HG02938 (cell line): ENCODE measurements at regions not wholly inside any gene's neighbourhood (a gene's known extent, or its start where the extent isn't known, plus 50 kb on each side); places are given as distances from the start of the nearest gene placed in this dataset.
"Not testable (repeated sequence)": the region's sequence is repeated elsewhere in the genome, so short reads cannot be mapped to it uniquely, and the experiment has no call there.

Experiments used
- ATAC-seq: cut with Tn5 transposase; IDR thresholded peaks from one replicate; pipeline ENCODE4 v1.9.1; 2021; ENCODE audit warnings: mild to moderate bottlenecking, moderate library complexity; ENCODE audit not compliant: unreplicated experiment

- no peak for ATAC-seq
Measured at GRCh38 chr5:130514984-130515690, 610.9 kb downstream of the CHSY3 start.

GRCh38 chr5:130502702-130503101 lies 598.4 kb downstream of the CHSY3 start:
- ATAC-seq: no peak

GRCh38 chr5:130501151-130501865 lies 597.0 kb downstream of the CHSY3 start:
- ATAC-seq: no peak

- not testable (repeated sequence) for ATAC-seq
Measured at GRCh38 chr5:130500495-130500894, 596.2 kb downstream of the CHSY3 start.

- no peak for ATAC-seq
Measured at GRCh38 chr5:130496215-130496614, 592.0 kb downstream of the CHSY3 start.

- ATAC-seq: no peak
Measured at GRCh38 chr5:130488252-130488651, 584.0 kb downstream of the CHSY3 start.

- ATAC-seq: no peak
Measured at GRCh38 chr5:130479045-130479804, 575.0 kb downstream of the CHSY3 start.

- ATAC-seq: no peak
Measured at GRCh38 chr5:130476325-130476724, 572.1 kb downstream of the CHSY3 start.

- no peak for ATAC-seq
Measured at GRCh38 chr5:130462516-130462915, 558.3 kb downstream of the CHSY3 start.

GRCh38 chr5:130455175-130455574 lies 550.9 kb downstream of the CHSY3 start:
- no peak for ATAC-seq

- ATAC-seq: no peak
Measured at GRCh38 chr5:130452744-130453143, 548.5 kb downstream of the CHSY3 start.

GRCh38 chr5:130436430-130436829 lies 532.2 kb downstream of the CHSY3 start:
- no peak for ATAC-seq

- ATAC-seq: no peak
Measured at GRCh38 chr5:130427222-130427955, 523.1 kb downstream of the CHSY3 start.

GRCh38 chr5:130425424-130425823 lies 521.2 kb downstream of the CHSY3 start:
- ATAC-seq: no peak

GRCh38 chr5:130424341-130424740 lies 520.1 kb downstream of the CHSY3 start:
- ATAC-seq: no peak

- no peak for ATAC-seq
Measured at GRCh38 chr5:130402906-130403305, 498.6 kb downstream of the CHSY3 start.

GRCh38 chr5:130400091-130400490 lies 495.8 kb downstream of the CHSY3 start:
- ATAC-seq: no peak

GRCh38 chr5:130398825-130399224 lies 494.6 kb downstream of the CHSY3 start:
- ATAC-seq: no peak

GRCh38 chr5:130397727-130398126 lies 493.5 kb downstream of the CHSY3 start:
- not testable (repeated sequence) for ATAC-seq

- no peak for ATAC-seq
Measured at GRCh38 chr5:130397132-130397531, 492.9 kb downstream of the CHSY3 start.

- ATAC-seq: not testable (repeated sequence)
Measured at GRCh38 chr5:130391727-130392264, 487.5 kb downstream of the CHSY3 start.
